GM23248 (cell line): ENCODE measurements at regions not wholly inside any gene's neighbourhood (a gene's known extent, or its start where the extent isn't known, plus 50 kb on each side); places are given as distances from the start of the nearest gene placed in this dataset.

Experiments
- DNase-seq: peaks from one replicate; pipeline ENCODE4 v3.0.0-alpha.2; 2015
- H2AFZ ChIP-seq: fragments of 200-600 bp; sonication (generic); 2 replicates; pipeline ENCODE4 v1.6.1; 2016; ENCODE audit warnings: antibody characterized with exemption
- H3F3A ChIP-seq: fragments of 200-600 bp; sonication (generic); 2 replicates; pipeline ENCODE4 v1.6.1; 2016; ENCODE audit warnings: mild to moderate bottlenecking, antibody characterized with exemption, mixed run types; ENCODE audit not compliant: insufficient read depth
- H3K27ac ChIP-seq: fragments of 200-600 bp; sonication (generic); 2 replicates; pipeline ENCODE4 v1.5.1; 2016; ENCODE audit warnings: mild to moderate bottlenecking
- H3K27me3 ChIP-seq: fragments of 200-600 bp; sonication (generic); replicated peaks from 2 replicates; pipeline ENCODE4 v1.6.1; 2016; ENCODE audit warnings: mild to moderate bottlenecking; ENCODE audit not compliant: insufficient read depth
- H3K36me3 ChIP-seq: fragments of 200-600 bp; sonication (generic); 2 replicates; pipeline ENCODE4 v1.6.1; 2016; ENCODE audit warnings: low read depth, mild to moderate bottlenecking
- H3K4me1 ChIP-seq: fragments of 200-600 bp; sonication (generic); 2 replicates; pipeline ENCODE4 v1.6.1; 2016; ENCODE audit warnings: mild to moderate bottlenecking; ENCODE audit not compliant: insufficient read depth
- H3K4me2 ChIP-seq: fragments of 200-600 bp; sonication (generic); one replicate; pipeline ENCODE4 v1.6.1; 2016; ENCODE audit warnings: mild to moderate bottlenecking; ENCODE audit not compliant: unreplicated experiment
- H3K4me3 ChIP-seq: fragments of 200-600 bp; sonication (generic); 2 replicates; pipeline ENCODE4 v1.5.1; 2016; ENCODE audit warnings: mild to moderate bottlenecking
- H3K79me2 ChIP-seq: fragments of 200-600 bp; sonication (generic); 2 replicates; pipeline ENCODE4 v1.6.1; 2016; ENCODE audit warnings: mild to moderate bottlenecking; ENCODE audit not compliant: insufficient read depth
- H3K9ac ChIP-seq: fragments of 200-600 bp; sonication (generic); 2 replicates; pipeline ENCODE4 v1.6.1; 2016; ENCODE audit warnings: mild to moderate bottlenecking
- H3K9me2 ChIP-seq: fragments of 200-600 bp; sonication (generic); 2 replicates; pipeline ENCODE4 v1.6.1; 2016; ENCODE audit warnings: mixed run types, mild to moderate bottlenecking, moderate library complexity; ENCODE audit not compliant: insufficient read depth
- H3K9me3 ChIP-seq: fragments of 200-600 bp; sonication (generic); one replicate; pipeline ENCODE4 v1.6.1; 2017; ENCODE audit warnings: low read depth
- H4K20me1 ChIP-seq: fragments of 200-600 bp; sonication (generic); 2 replicates; pipeline ENCODE4 v1.6.0; 2016; ENCODE audit not compliant: insufficient read depth
- EZH2 ChIP-seq: fragments of 200-600 bp; sonication (generic); IDR thresholded peaks from 2 replicates; pipeline ENCODE4 v1.6.1; 2018; ENCODE audit warnings: antibody characterized with exemption, mild to moderate bottlenecking; ENCODE audit not compliant: insufficient read depth, poor library complexity, severe bottlenecking
- EZH2phosphoT487 ChIP-seq: fragments of 200-600 bp; sonication (generic); IDR thresholded peaks from 2 replicates; pipeline ENCODE4 v1.6.1; 2018; ENCODE audit warnings: antibody characterized with exemption, moderate library complexity, mild to moderate bottlenecking, low read depth; ENCODE audit not compliant: insufficient read depth
- WGBS, 2 experiments: methylation state at CpG; one replicate each; pipeline ENCODE4 v1.1.6; 2015 to 2017; ENCODE audit warnings: low lambda C conversion rate in 2 of 2, low coverage in 1 of 2; ENCODE audit errors: missing lambda C conversion rate in 2 of 2; 5-methylcytosine and 5-hydroxymethylcytosine counted together
- in situ Hi-C: fragments of 300-500 bp; cut with MboI; formaldehyde crosslinking; loops from 2 replicates; pipeline ENCODE4 v1.15.0; 2020

- H3K4me1 ChIP-seq: peaks cover 24% of the 10 kb centered on the region
- H3K9ac ChIP-seq: no peak overlapping the region
- no peaks in the 10 kb centered on the region for H4K20me1 ChIP-seq
- no peak for DNase-seq
- peaks cover 23% of the 10 kb centered on the region for H3F3A ChIP-seq
- H3K9me2 ChIP-seq: no peaks in the 10 kb centered on the region; the same call in 1 of the 2 replicates
- H3K36me3 ChIP-seq: no peaks in the 10 kb centered on the region
- H3K4me3 ChIP-seq: no peak overlapping the region
- no peaks in the 10 kb centered on the region for H3K27me3 ChIP-seq
- H2AFZ ChIP-seq: no peak overlapping the region
- no peaks in the 10 kb centered on the region for H3K79me2 ChIP-seq
- in situ Hi-C loops: no loop called here
- no peaks in the 10 kb centered on the region for H3K9me3 ChIP-seq
- TF ChIP-seq EZH2 (no peak), EZH2phosphoT487 (no peak)
- H3K27ac ChIP-seq: no peak overlapping the region
- WGBS, 2 experiments: 82% methylated on average over 3 of the region's 3 CpGs
- no peak overlapping the region for H3K4me2 ChIP-seq
These were observed 194.8 kb upstream of the NABP1 start for GRCh38 chr2:191483117-191483516.

GRCh38 chr2:191486584-191487320 is 191.2 kb upstream of the NABP1 start:
- Histone ChIP-seq H3K9me3 (no peaks in the 10 kb centered on the region), H3K36me3 (no peaks in the 10 kb centered on the region), H3K4me2 (peak overlapping the region; percentile 72), H3K27ac (peak overlapping the region; percentile 81), H4K20me1 (no peaks in the 10 kb centered on the region), H3K9ac (peak overlapping the region; percentile 54), H3K27me3 (no peaks in the 10 kb centered on the region), H3K79me2 (no peaks in the 10 kb centered on the region), H3K9me2 (no peaks in the 10 kb centered on the region; the same call in 1 of the 2 replicates), H2AFZ (peak overlapping the region; percentile 43), H3K4me1 (peaks cover 22% of the 10 kb centered on the region), H3K4me3 (peak overlapping the region; percentile 7), H3F3A (peaks cover 24% of the 10 kb centered on the region)
- TF ChIP-seq EZH2 (no peak), EZH2phosphoT487 (no peak)
- in situ Hi-C loops: no loop called here
- 0 to 1% methylated on average over 3 of the region's 3 CpGs for WGBS, 2 experiments
- DNase-seq: peak; percentile 99

GRCh38 chr2:191488135-191488534 is 189.8 kb upstream of the NABP1 start:
- Histone ChIP-seq H3K4me3 (no peak overlapping the region), H3F3A (peaks cover 24% of the 10 kb centered on the region), H3K9me2 (no peaks in the 10 kb centered on the region; the same call in 1 of the 2 replicates), H3K79me2 (no peaks in the 10 kb centered on the region), H3K27ac (peak overlapping the region; percentile 81; the same call in 1 of the 2 replicates), H3K9me3 (no peaks in the 10 kb centered on the region), H2AFZ (peak overlapping the region; percentile 43), H3K27me3 (no peaks in the 10 kb centered on the region), H3K4me2 (peak overlapping the region; percentile 72), H3K36me3 (no peaks in the 10 kb centered on the region), H3K4me1 (peaks cover 22% of the 10 kb centered on the region), H3K9ac (no peak overlapping the region), H4K20me1 (no peaks in the 10 kb centered on the region)
- no peak for TF ChIP-seq EZH2phosphoT487
- no peak for TF ChIP-seq EZH2
- DNase-seq: peak; percentile 42
- in situ Hi-C loops: no loop called here
- WGBS, 2 experiments: 60 to 70% methylated on average over 7 of the region's 7 CpGs

GRCh38 chr2:191489177-191489576 is 188.8 kb upstream of the NABP1 start:
- Histone ChIP-seq H3K4me3 (no peak overlapping the region), H3K27me3 (no peaks in the 10 kb centered on the region), H3K4me1 (peaks cover 22% of the 10 kb centered on the region), H4K20me1 (no peaks in the 10 kb centered on the region), H3K9ac (no peak overlapping the region), H3K4me2 (no peak overlapping the region), H3K79me2 (no peaks in the 10 kb centered on the region), H2AFZ (no peak overlapping the region), H3F3A (peaks cover 24% of the 10 kb centered on the region), H3K27ac (no peak overlapping the region), H3K9me2 (no peaks in the 10 kb centered on the region; the same call in 1 of the 2 replicates), H3K9me3 (no peaks in the 10 kb centered on the region), H3K36me3 (no peaks in the 10 kb centered on the region)
- no peak for DNase-seq
- in situ Hi-C loops: no loop called here
- TF ChIP-seq EZH2phosphoT487 (no peak), EZH2 (no peak)
- WGBS, 2 experiments: 95 to 96% methylated on average over 2 of the region's 2 CpGs
